Right lobe of liver (tissue), 6 donors: ENCODE measurements at regions not wholly inside any gene's neighbourhood (a gene's known extent, or its start where the extent isn't known, plus 50 kb on each side); places are given as distances from the start of the nearest gene placed in this dataset.
"Not testable (repeated sequence)": the region's sequence is repeated elsewhere in the genome, so short reads cannot be mapped to it uniquely, and the experiment has no call there.

Experiments used
- ATAC-seq, 4 donors: fragments of 200-7000 bp; cut with Tn5 transposase; one replicate each; pipeline ENCODE4 v1.9.1; 2020; ENCODE audit warnings: mild to moderate bottlenecking in 4 of 4, moderate library complexity in 4 of 4
- DNase-seq, 3 donors: peaks; one replicate each; pipeline ENCODE4 v3.0.0-alpha.2; 2020
- H3K27ac ChIP-seq, 3 donors: fragments of 200-600 bp; one replicate each; pipeline ENCODE4 v1.8.0; 2022
- H3K27me3 ChIP-seq, 2 donors: fragments of 200-600 bp; one replicate each; pipeline ENCODE4 v1.8.0; 2022
- H3K36me3 ChIP-seq, 4 donors: fragments of 200-600 bp; sonication (generic) in 1 of 4; one replicate each; pipeline versions ENCODE4 v1.5.1 to v1.8.0; 2017 to 2022; ENCODE audit warnings: control low read depth in 1 of 4
- H3K4me1 ChIP-seq, 4 donors: fragments of 200-600 bp; sonication (generic) in 1 of 4; one replicate each; pipeline versions ENCODE4 v1.5.1 to v1.8.0; 2017 to 2022; ENCODE audit warnings: control low read depth in 1 of 4
- H3K4me3 ChIP-seq, 3 donors: fragments of 200-600 bp; one replicate each; pipeline ENCODE4 v1.8.0; 2022
- H3K9me3 ChIP-seq, 4 donors: fragments of 200-600 bp; sonication (generic) in 1 of 4; one replicate each; pipeline versions ENCODE4 v1.5.1 to v1.8.0; 2017 to 2022; ENCODE audit warnings: control low read depth in 1 of 4
- POLR2A ChIP-seq: fragments of 450-650 bp; IDR thresholded peaks from one replicate; pipeline ENCODE4 v1.6.1; 2017; ENCODE audit warnings: antibody characterized with exemption, mild to moderate bottlenecking
- WGBS: methylation state at CpG from one replicate; pipeline ENCODE4 v1.1.6; 2018; ENCODE audit warnings: low coverage, low lambda C conversion rate; ENCODE audit not compliant: insufficient coverage; ENCODE audit errors: missing lambda C conversion rate; 5-methylcytosine and 5-hydroxymethylcytosine counted together
- intact Hi-C, 2 donors: fragments of 100-400 bp; cut with DNase I; formaldehyde crosslinking; loops; one replicate each; pipeline versions ENCODE4 v1.11.2 to v1.14.1; 2022
- TF ChIP-seq, protein P1 (sequence below), 4 donors: fragments of 200-600 bp in 3 of 4; fragments of 450-650 bp in 1 of 4; IDR thresholded peaks; one replicate each; pipeline versions ENCODE4 v1.5.1 to v1.8.0; 2016 to 2022; ENCODE audit warnings: antibody characterized with exemption in 4 of 4, mild to moderate bottlenecking in 2 of 4
- donor health status: DM: no; HTN: yes; CAD: no.
- donor health status: DM: no; HTN: no; CAD: no.
- donor health status: DM: no; HTN: no; CAD: no.
- donor health status: DM: no; HTN: yes; CAD: no.
- donor health status: DM: no; HTN: yes; CAD: no.

DNA sequence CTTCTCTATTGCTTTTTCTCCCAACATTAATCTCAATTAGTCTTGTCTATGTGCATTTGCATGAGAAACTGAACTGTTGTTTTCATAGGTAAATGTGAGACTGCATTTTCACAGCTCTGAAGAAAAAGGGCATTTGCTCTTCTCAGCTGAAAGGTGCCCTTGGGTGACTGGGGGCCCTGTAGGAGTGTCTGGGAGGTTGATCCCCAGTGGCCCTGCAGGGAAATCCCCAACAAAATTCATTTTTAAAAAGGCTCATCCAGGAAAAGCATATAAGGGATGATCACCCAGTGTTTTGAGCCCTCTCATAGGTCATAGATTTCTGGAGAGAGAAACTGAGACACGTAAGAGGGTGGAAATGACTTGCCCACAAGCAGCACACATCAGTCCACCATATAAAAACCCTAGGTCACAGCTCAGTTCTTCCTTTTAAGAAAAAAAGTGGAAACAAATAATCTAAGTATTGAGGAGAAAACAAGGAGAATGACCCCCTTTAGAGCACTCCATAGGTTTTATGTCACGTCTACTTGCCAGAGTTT, 190.3 kb upstream of the AHR start:
- ATAC-seq = no peak
- TF ChIP-seq, protein P1, sequence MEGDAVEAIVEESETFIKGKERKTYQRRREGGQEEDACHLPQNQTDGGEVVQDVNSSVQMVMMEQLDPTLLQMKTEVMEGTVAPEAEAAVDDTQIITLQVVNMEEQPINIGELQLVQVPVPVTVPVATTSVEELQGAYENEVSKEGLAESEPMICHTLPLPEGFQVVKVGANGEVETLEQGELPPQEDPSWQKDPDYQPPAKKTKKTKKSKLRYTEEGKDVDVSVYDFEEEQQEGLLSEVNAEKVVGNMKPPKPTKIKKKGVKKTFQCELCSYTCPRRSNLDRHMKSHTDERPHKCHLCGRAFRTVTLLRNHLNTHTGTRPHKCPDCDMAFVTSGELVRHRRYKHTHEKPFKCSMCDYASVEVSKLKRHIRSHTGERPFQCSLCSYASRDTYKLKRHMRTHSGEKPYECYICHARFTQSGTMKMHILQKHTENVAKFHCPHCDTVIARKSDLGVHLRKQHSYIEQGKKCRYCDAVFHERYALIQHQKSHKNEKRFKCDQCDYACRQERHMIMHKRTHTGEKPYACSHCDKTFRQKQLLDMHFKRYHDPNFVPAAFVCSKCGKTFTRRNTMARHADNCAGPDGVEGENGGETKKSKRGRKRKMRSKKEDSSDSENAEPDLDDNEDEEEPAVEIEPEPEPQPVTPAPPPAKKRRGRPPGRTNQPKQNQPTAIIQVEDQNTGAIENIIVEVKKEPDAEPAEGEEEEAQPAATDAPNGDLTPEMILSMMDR (IDR thresholded peaks at IDR 0.05) = no peak
- TF ChIP-seq POLR2A = no peak
- Histone ChIP-seq H3K27me3 (no peaks in the 10 kb centered on the region), H3K4me1 (no peaks in the 10 kb centered on the region), H3K9me3 (no peaks in the 10 kb centered on the region), H3K4me3 (no peak overlapping the region), H3K27ac (no peak overlapping the region), H3K36me3 (no peaks in the 10 kb centered on the region)
- DNase-seq = no peak
- 92% methylated on average over 2 of the region's 2 CpGs for WGBS
- intact Hi-C loops = no loop called here

DNA sequence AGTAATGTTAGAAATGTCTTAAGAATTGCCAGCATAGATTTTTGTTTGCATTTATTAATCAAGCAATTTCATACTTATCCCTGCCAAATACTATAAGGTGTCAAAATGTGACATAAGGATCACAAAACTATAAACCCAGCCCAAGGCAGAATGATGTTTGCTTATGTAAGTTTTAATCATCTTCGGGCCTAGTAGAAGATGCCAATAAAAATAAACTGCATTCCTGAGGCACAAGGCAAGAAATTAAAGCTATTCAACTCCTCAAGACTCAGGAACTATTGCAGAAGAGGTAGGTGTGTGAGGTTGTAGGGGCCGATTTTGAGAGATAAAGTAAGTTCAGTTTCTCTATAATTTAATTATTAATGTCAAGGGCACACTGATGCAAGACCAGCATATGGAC, 189.4 kb upstream of the AHR start:
- no peak for ATAC-seq
- Histone ChIP-seq H3K9me3 (no peaks in the 10 kb centered on the region), H3K27ac (no peak overlapping the region), H3K4me3 (no peak overlapping the region), H3K27me3 (no peaks in the 10 kb centered on the region), H3K36me3 (no peaks in the 10 kb centered on the region), H3K4me1 (no peaks in the 10 kb centered on the region)
- TF ChIP-seq, protein P1 (IDR thresholded peaks at IDR 0.05) = no peak
- no peak for TF ChIP-seq POLR2A
- no peak for DNase-seq
- intact Hi-C loops = no loop called here
- WGBS = 71% methylated on average over 2 of the region's 2 CpGs

DNA sequence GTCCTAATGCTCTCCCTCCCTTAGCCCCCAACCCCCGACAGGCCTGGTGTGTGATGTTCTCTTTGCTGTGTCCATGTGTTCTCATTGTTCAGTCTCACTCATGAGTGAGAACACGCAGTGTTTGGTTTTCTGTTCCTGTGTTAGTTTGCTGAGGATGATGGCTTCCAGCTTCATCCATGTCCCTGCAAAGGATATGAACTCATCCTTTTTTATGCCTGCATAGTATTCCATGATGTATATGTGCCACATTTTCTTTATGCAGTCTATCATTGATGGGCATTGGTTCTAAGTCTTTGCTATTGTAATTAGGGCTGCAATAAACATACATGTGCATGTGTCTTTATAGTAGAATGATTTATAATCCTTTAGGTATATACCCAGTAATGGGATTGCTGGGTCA, 184.7 kb upstream of the AHR start:
- H3K27me3 ChIP-seq, H3K27ac ChIP-seq, H3K4me1 ChIP-seq, H3K36me3 ChIP-seq, DNase-seq, H3K9me3 ChIP-seq, intact Hi-C loops, ATAC-seq, H3K4me3 ChIP-seq: not testable (repeated sequence)
- WGBS = 82% methylated on average over 2 of the region's 2 CpGs

DNA sequence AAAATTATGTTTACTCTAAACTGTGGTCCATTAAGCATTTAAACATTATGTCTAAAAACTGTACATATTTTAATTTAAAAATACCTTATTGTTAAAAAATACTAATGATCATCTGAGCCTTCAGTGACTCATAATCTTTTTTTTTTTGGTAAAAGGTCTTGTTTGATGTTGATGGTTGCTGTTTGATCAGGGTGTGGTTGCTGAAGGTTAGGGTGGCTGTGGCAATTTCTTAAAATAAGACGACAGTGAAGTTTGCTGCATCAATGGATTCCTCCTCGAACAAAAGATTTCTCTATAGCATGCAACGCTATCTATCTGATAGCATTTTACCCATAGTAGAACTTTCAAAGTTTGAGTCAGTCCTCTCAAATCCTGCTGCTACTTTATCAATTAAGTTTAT, 180.0 kb upstream of the AHR start:
- no peaks in the 10 kb centered on the region for H3K9me3 ChIP-seq
- no peak for DNase-seq
- 88% methylated on average over 3 of the region's 3 CpGs for WGBS
- no peaks in the 10 kb centered on the region for H3K36me3 ChIP-seq
- H3K4me1 ChIP-seq = no peaks in the 10 kb centered on the region
- H3K27me3 ChIP-seq = no peaks in the 10 kb centered on the region
- no peak overlapping the region for H3K4me3 ChIP-seq
- no peak overlapping the region for H3K27ac ChIP-seq
- TF ChIP-seq POLR2A = no peak
- TF ChIP-seq, protein P1 (IDR thresholded peaks at IDR 0.05) = no peak
- ATAC-seq = no peak
- intact Hi-C loops = no loop called here

DNA sequence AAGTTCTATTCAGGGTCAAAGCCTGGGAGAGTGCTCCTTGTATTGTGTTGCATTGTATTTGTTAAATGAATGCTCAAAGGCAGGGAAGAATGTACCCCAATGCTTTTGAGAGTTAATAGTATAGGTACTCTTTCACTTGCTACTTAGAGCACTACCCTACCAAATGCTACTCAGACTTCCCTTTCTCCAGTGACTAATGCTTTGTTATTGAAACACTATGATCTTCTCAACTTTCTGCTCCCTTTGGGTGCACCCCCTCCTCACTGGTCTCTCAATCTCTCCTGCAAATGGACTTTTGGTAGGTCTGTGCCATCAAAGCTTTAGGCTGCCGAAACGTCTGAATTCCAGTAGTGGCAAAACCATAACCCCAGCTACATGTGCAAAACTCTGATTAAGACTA, 177.7 kb upstream of the AHR start:
- Histone ChIP-seq H3K36me3 (no peaks in the 10 kb centered on the region), H3K9me3 (no peaks in the 10 kb centered on the region), H3K27ac (no peak overlapping the region), H3K4me1 (no peaks in the 10 kb centered on the region), H3K27me3 (no peaks in the 10 kb centered on the region), H3K4me3 (no peak overlapping the region)
- DNase-seq (no peak), ATAC-seq (no peak)
- intact Hi-C loops = no loop called here
- TF ChIP-seq, protein P1 (IDR thresholded peaks at IDR 0.05) = no peak
- TF ChIP-seq POLR2A = no peak
- 100% methylated on average over 2 of the region's 2 CpGs for WGBS
